IPS DF 6.9 (cell line): ENCODE measurements at regions not wholly inside any gene's neighbourhood (a gene's known extent, or its start where the extent isn't known, plus 50 kb on each side); places are given as distances from the start of the nearest gene placed in this dataset.
"Not testable (repeated sequence)": the region's sequence is repeated elsewhere in the genome, so short reads cannot be mapped to it uniquely, and the experiment has no call there.

ENCODE experiments used
- DNase-seq: peaks from one replicate; pipeline ENCODE4 v3.0.0-alpha.2; 2013; ENCODE audit warnings: low read depth, low spot score
- H3K27ac ChIP-seq: one replicate; pipeline ENCODE4 v1.5.1; 2013; ENCODE audit warnings: low read length, control low read depth
- H3K27me3 ChIP-seq: 2 replicates; pipeline ENCODE4 v1.6.1; 2013; ENCODE audit warnings: mild to moderate bottlenecking, low read length; ENCODE audit not compliant: control insufficient read depth, insufficient read depth
- H3K36me3 ChIP-seq: 2 replicates; pipeline ENCODE4 v1.6.1; 2013; ENCODE audit warnings: low read length; ENCODE audit not compliant: control insufficient read depth, insufficient read depth
- H3K4me1 ChIP-seq: 2 replicates; pipeline ENCODE4 v1.6.1; 2013; ENCODE audit warnings: low read length; ENCODE audit not compliant: control insufficient read depth, insufficient read depth
- H3K4me3 ChIP-seq: 2 replicates; pipeline ENCODE4 v1.5.1; 2013; ENCODE audit warnings: mild to moderate bottlenecking, low read length
- H3K9me3 ChIP-seq: 2 replicates; pipeline ENCODE4 v1.6.1; 2013; ENCODE audit warnings: low read length, inconsistent platforms; ENCODE audit not compliant: control insufficient read depth, insufficient read depth
- WGBS: extraction: QIAGEN DNeasy Blood & Tissue Kit; methylation state at CpG from one replicate; pipeline ENCODE4 v1.1.7; 2013; ENCODE audit warnings: mixed read lengths, missing lambda C conversion rate; ENCODE audit not compliant: insufficient read length, insufficient coverage; 5-methylcytosine and 5-hydroxymethylcytosine counted together

DNA sequence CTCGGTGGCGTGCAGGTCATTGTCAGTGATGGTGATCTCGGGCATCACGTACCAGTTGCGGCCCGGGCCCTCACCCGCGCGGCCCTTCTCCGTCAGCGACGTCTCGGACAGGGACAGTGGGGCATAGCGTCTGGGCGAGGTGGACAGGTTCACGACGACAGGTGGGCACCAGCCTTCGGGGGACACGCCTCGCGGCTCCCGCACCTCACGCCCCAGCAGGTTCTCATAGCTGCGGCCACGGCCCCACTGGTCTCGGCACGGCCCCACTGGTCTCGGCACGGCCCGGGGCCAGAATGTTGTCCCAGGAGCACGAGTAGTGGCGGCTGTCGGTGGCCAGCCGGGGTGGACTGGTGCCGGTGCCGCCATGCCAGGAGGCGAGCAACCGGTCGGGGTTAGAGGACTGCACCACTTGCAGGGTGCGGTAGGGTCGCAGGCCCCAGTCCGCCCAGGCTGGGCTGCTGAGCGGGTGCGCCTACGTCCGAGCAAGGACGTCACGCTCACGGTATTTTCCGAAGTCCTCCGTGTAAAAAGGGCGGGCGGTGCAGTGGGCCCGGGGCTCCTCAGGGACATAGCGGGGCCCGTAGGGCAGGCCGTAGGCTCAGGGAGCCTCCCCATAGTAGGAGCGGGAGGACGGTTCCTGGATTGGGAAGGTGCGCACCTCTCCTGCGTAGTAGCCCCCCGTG is 250.5 kb downstream of the ANKRD30B start:
- not testable (repeated sequence) for H3K9me3 ChIP-seq, DNase-seq

DNA sequence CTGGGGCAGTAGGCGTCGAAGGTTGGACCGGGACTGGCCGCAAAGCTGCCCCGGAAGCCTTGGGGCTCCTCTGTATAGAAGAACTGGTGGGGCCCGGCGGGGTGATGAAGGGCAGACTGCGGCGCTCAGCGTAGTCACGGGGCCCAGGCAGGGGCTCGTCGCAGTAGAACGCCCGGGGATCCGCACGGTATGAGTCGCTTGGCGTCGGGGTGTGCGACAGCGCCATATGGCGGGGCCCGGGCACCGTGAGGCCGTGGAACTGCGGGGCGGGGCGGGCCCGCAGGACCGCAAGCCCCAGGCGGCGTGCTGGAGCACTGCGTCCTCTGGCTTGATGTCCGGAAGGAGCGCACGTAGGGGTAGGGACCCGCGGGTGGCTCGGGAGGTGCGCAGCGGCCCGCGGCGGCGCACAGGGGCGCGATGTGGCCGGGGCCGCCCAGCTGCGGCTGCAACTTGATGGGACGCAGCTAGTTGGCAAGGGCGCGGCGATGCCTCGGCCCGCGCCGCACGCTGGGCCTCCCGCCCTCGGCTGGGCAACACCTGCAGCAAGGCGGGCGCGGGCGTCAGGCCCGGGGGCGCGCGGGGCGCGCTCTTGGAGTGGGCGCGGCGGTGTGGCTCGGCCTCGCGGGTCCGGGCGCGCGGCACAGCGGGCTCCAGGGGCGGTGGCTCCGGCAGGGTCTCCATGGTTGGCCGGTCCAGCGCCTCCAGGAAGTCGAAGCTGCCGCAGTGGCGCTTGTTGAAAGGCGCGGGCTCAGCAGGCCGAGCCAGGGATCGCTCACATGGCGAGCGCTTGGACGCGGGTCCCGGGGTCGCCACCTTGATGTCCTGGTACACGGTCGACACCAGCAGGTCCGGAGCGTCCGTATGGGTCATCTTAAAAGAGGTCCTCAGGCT is 251.4 kb downstream of the ANKRD30B start:
- Histone ChIP-seq H3K27ac (no peak overlapping the region), H3K9me3 (no peaks in the 10 kb centered on the region), H3K4me1 (no peaks in the 10 kb centered on the region), H3K27me3 (no peaks in the 10 kb centered on the region), H3K36me3 (no peaks in the 10 kb centered on the region), H3K4me3 (peak overlapping the region; percentile 1; the same call in 1 of the 2 replicates)
- no CpG with 5 or more reads among the region's 105 CpGs for WGBS
- no peak for DNase-seq

More for the DNA sequence above, 250.5 kb downstream of the ANKRD30B start:
- not testable (repeated sequence) for H3K36me3 ChIP-seq, H3K27ac ChIP-seq, H3K4me3 ChIP-seq, H3K27me3 ChIP-seq, H3K4me1 ChIP-seq
- no CpG with 5 or more reads among the region's 62 CpGs for WGBS

DNA sequence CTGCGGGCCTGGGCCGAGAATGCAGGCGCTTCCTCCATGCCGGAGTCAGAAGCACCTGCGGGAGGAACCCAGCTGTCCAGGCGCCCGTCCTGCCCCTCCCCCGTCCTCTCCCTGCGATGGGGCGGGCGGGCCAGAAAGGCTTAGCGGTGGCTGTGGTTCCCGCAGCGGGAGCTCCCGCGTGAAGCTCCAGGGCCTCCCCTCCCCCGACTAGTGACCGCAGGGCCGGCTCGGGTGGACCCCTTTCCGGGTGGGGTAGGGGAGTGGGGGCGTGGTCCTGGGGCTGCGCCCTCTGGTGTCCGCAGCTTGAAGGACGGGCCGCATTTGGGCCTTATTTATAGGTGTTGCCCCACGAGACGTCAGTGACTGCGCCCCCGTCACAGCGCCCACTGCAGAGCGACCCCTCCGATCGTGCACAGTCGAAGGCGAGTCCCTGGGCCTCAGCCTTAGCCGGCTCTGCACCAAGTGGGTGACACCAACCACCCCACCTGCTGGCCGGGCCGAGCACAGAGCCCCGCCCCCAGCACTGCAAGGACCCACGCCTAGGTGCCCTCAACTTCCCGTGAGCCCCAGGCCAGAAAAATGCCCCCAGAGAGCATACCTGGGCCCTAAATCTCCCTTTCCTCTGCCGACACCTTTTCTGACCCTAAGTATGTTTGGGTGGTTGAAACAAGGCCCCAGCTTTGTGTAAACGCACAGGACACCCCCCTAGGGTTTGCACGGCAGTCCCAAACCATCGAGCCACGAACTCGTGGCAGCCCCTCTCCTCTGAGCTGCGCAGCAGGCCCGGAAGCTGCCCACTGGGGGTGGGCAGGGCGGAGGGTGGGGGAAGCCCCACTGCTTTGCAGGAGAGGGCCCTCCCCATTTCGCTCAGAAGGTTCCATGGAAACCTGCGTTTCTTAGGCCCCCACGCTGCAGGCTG is 252.4 kb downstream of the ANKRD30B start:
- H3K27me3 ChIP-seq, H3K36me3 ChIP-seq, H3K4me1 ChIP-seq, H3K9me3 ChIP-seq, H3K27ac ChIP-seq, DNase-seq: not testable (repeated sequence)
- WGBS = no CpG with 5 or more reads among the region's 54 CpGs
- peak overlapping the region; percentile 1; the same call in 1 of the 2 replicates for H3K4me3 ChIP-seq

DNA sequence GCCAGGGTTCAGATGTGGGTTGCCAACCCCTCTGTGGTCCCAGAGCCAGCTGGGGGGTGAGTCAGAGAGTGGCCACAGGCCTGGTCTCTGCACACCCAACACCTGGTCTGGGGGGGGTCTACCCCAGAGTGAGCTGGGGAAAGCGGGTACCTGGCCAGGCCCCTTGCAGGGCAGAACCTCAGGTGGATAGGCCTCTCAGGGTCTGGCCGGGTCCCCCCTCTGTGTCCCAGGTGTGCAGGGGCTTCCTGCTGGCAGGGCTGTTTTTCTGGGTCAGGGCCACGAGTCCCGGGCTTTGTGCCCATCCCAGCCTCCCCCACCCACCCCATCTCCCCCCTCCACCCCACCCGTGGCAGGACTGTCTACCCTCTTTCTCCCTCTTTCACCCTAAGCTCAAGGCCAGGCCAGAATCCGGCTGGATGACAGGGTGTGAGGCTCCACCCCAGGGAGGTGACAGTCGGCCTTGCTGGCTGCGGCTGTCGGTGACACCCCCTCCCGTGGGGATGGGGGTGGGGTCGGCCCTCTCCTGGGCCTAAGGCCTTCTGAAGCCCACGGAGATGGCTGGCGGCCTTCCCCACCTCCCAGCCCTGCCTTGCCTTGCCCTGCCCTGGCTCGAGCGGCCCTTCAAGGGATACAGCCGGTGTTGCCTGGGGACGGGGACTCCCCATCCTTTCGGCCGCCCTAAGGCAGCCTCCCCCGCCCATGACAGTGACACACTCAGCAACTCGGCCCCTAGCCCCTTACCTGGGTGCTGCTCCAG is 253.2 kb downstream of the ANKRD30B start:
- no CpG with 5 or more reads among the region's 21 CpGs for WGBS
- DNase-seq, H3K4me1 ChIP-seq, H3K27ac ChIP-seq, H3K36me3 ChIP-seq, H3K9me3 ChIP-seq, H3K27me3 ChIP-seq, H3K4me3 ChIP-seq: not testable (repeated sequence)

DNA sequence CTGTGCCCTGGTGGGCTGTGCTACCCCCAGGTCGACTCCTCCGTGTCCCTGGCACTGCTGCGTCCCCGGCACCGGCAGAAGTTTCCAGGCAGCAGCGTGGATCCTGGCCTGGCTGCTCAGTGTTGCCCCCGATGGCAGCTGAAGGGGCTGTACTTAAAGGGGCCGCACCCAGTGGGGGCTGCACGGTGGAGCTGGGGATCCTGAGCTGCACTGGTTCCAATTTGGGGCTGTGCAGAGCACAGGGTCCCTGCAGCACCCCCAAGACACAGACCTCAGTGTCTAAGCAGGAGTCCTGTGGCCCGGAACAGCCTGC is 253.8 kb downstream of the ANKRD30B start:
- WGBS = no CpG with 5 or more reads among the region's 10 CpGs
- DNase-seq, H3K27me3 ChIP-seq, H3K27ac ChIP-seq, H3K4me3 ChIP-seq, H3K36me3 ChIP-seq, H3K9me3 ChIP-seq, H3K4me1 ChIP-seq: not testable (repeated sequence)

DNA sequence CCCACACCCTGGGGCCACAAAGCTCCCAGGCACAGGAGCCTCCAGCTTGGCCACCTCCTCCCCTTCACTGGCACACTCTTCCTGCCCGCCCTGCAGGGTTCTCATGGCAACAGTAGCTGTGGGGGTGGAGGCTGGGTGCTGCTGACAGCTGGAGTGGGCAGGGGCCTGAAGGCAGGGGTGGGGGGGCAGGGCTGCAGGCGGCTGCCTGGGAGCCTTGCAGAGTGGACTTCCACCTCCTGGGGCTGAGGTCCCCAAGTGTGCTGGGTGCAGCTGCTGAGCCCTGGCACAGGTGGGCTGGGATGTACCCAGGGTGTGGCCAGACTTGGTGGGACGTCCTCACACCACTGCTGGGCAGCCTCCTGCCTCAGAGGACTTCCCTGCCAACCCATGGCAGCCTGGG is 254.8 kb downstream of the ANKRD30B start:
- not testable (repeated sequence) for H3K4me1 ChIP-seq, H3K27me3 ChIP-seq, H3K9me3 ChIP-seq, H3K36me3 ChIP-seq, DNase-seq, H3K4me3 ChIP-seq, H3K27ac ChIP-seq
- no CpG with 5 or more reads among the region's 3 CpGs for WGBS

DNA sequence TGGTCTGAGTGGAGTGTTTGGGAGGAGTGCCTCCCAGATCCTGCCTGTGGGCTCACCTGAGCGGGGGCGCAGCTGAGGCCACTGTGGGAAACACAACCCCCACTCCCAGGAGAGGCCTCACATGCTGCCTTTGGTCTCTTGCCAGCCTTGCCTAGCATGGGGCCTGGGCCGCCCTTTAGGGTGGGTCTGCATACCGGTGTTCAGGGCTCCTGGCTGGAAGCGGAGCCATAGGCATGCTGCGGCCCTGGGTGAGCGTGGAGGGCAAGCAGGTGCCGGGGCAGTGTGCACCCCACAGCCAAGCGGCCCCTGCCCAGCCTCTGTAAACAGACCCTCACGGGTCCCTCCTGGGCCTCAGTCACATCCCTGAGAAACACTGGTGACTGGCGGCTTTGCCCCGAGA is 255.3 kb downstream of the ANKRD30B start:
- no CpG with 5 or more reads among the region's 12 CpGs for WGBS
- H3K27ac ChIP-seq, H3K27me3 ChIP-seq, H3K36me3 ChIP-seq, DNase-seq, H3K4me3 ChIP-seq, H3K4me1 ChIP-seq, H3K9me3 ChIP-seq: not testable (repeated sequence)

DNA sequence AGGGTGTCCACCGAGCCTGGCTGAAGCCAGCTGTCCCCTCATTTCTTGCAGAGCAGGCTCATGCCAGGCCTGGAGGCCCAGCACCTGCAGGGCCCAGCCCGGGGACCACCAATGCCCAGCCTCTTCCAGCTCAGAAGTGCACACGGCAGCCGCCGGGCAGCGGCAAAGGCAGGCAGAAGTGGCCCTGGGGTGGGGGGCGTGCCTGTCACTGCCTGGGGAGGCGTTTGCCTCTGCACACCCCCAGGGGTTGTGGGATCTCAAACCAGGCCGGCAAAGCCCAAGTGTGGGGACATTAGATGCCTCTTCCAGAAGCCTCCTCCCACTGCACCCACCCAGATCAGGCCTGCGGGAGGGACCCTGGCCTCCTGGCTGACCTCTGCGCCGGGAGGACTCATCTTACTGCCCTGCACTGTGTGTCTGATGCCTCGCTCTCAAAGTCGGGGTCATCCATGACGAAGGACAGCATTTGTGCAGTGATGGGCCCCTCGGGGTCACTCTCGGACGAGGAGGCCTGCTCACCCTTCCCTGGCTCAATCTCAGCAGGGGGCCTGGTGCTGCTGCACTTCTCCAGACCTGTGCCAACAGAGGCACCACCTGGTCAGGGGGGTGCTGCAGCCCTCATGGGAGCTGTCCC is 255.8 kb downstream of the ANKRD30B start:
- not testable (repeated sequence) for H3K36me3 ChIP-seq, H3K4me3 ChIP-seq, DNase-seq, H3K9me3 ChIP-seq, H3K27ac ChIP-seq, H3K27me3 ChIP-seq, H3K4me1 ChIP-seq
- WGBS = no CpG with 5 or more reads among the region's 18 CpGs

DNA sequence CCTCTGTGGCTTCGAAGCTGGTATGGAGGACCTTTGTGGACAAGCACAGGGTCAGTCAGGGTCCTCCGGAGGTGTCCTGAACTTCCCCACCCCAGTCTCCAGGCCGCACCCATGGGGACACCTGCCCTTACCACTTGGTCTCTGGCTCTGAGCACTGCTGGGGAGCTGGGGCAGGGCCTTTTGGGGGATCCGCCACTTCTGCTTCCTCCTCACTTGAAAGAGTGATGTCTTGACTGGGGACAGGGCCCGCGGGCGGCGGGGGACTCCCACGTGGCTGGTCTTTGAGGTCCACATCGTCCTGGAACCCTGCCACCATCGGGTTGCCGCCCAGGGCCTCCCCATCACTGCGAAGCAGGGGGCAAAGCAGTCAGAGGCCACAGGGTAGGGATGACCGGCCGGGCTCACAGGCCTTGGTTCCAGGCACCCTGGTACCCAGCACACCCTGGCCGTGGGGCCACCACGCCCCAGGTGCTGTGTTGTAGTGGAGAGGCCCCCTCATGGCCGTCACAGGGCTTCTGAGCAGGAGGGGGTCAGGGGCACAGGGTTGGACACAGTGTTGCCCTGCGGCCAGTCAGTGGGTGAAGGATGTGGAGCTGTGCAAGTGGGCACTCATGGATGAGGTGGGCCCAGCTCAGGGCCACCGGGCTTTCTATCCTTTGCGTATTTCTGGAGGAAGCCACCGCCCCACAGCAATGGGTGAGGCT is 256.4 kb downstream of the ANKRD30B start:
- not testable (repeated sequence) for H3K4me1 ChIP-seq, H3K27me3 ChIP-seq, DNase-seq, H3K27ac ChIP-seq, H3K9me3 ChIP-seq, H3K4me3 ChIP-seq, H3K36me3 ChIP-seq
- WGBS = no CpG with 5 or more reads among the region's 22 CpGs
